ENCODE measurements at regions not wholly inside any gene's neighbourhood (a gene's known extent, or its start where the extent isn't known, plus 50 kb on each side); places are given as distances from the start of the nearest gene placed in this dataset.
"Not testable (repeated sequence)": the region's sequence is repeated elsewhere in the genome, so short reads cannot be mapped to it uniquely, and the experiment has no call there.

DNA sequence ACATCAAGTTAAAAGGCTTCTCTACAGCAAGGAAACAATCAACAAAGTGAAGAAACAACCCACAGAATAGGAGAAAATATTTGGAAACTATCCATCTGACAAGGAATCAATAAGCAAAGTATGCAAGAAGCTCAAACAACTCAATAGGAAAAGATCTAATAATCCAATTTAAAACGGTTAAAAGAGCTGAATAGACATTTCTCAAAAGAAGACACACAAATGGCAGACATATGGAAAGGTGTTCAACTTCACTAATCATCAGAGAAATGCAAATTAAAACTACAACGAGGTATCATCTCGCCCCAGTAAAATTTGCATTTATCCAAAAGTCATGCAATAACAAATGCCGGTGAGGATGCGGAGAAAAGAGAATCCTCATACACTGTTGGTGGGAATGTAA, 82.2 kb upstream of the NECTIN3 start:
- ATAC-seq (ENCODE audit: low FRiP score in 2 of 2) (no peak), DNase-seq (no peak)
- Histone ChIP-seq H3K27me3 (no peaks in the 10 kb centered on the region), H3K4me3 (no peak overlapping the region), H3K9me3 (peaks cover 0 to 3% (median 0%) of the 10 kb centered on the region in 4 donors), H3K4me1 (no peaks in the 10 kb centered on the region), H3K27ac (no peak overlapping the region), H3K36me3 (no peaks in the 10 kb centered on the region)
- WGBS, 2 donors = 91 to 95% methylated on average over 5 of the region's 5 CpGs
- TF ChIP-seq POLR2AphosphoS5 (IDR thresholded peaks at IDR 0.05) (no peak), EP300 (IDR thresholded peaks at IDR 0.05) (no peak), POLR2A (IDR thresholded peaks at IDR 0.05) (no peak)
- TF ChIP-seq, protein P1, sequence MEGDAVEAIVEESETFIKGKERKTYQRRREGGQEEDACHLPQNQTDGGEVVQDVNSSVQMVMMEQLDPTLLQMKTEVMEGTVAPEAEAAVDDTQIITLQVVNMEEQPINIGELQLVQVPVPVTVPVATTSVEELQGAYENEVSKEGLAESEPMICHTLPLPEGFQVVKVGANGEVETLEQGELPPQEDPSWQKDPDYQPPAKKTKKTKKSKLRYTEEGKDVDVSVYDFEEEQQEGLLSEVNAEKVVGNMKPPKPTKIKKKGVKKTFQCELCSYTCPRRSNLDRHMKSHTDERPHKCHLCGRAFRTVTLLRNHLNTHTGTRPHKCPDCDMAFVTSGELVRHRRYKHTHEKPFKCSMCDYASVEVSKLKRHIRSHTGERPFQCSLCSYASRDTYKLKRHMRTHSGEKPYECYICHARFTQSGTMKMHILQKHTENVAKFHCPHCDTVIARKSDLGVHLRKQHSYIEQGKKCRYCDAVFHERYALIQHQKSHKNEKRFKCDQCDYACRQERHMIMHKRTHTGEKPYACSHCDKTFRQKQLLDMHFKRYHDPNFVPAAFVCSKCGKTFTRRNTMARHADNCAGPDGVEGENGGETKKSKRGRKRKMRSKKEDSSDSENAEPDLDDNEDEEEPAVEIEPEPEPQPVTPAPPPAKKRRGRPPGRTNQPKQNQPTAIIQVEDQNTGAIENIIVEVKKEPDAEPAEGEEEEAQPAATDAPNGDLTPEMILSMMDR (IDR thresholded peaks at IDR 0.05) = no peak

DNA sequence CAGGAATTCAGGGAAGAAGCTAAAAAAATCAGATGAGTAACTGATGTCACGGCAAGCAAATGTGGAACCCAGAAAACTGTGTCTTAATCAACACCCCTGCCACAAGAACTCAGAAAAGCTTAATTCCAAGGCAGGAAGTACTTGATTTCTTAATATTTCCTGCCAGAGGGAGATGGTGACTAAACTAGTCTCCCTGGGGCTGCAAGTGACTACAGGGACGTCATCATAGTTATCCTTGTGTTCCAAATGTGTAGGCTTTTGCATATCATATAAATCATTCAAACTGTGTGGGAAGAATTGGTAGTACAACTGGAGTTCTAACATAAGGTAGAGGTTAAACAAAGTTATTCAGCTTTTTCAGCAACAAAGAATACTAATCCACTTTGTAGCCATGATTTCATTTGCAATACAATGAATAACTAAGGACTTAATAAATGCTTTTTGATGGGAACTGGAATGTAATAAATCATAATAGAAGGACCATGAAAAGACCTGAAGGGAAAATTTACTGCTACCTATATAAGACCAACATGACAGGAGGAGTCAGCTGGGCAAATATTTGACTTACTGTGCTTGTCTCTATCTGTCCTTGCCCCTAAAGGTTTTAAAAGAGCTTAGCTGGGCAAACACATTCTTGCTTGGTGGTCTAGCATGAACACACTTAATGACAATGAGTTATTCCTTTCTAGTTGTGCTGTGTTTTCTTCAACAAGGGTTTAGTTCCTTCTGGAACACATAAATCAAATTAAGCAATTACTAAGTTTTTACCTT, 76.0 kb upstream of the NECTIN3 start:
- DNase-seq (no peak), ATAC-seq (ENCODE audit: low FRiP score in 2 of 2) (no peak)
- H3K9me3 ChIP-seq = no peaks in the 10 kb centered on the region
- no peak overlapping the region for H3K4me3 ChIP-seq
- no peak overlapping the region for H3K27ac ChIP-seq
- H3K36me3 ChIP-seq = no peaks in the 10 kb centered on the region
- no peaks in the 10 kb centered on the region for H3K27me3 ChIP-seq
- 22 to 44% methylated on average over 2 of the region's 2 CpGs for WGBS, 2 donors
- H3K4me1 ChIP-seq = no peaks in the 10 kb centered on the region
- TF ChIP-seq EP300 (IDR thresholded peaks at IDR 0.05) = no peak
- TF ChIP-seq, protein P1 (IDR thresholded peaks at IDR 0.05) = no peak
- TF ChIP-seq POLR2AphosphoS5 (IDR thresholded peaks at IDR 0.05) = no peak
- no peak for TF ChIP-seq POLR2A (IDR thresholded peaks at IDR 0.05)

DNA sequence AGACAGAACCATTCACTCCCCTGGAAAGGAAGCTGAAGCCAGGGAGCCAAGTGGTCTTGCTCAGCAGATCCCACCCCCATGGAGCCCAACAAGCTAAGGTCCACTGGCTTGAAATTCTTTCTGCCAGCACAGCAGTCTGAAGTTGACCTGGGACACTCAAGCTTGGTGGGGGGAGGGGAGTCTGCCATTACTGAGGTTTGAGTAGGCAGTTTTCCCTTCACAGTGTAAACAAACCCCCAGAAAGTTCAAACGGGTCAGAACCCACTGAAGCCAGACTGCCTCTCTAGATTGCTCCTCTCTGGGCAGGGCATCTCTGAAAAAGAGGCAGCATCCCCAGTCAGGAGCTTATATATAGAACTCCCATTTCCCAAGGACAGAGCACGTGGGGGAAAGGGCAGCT, 72.8 kb upstream of the NECTIN3 start:
- H3K27ac ChIP-seq; DNase-seq; H3K27me3 ChIP-seq; H3K4me3 ChIP-seq; H3K36me3 ChIP-seq; H3K4me1 ChIP-seq; ATAC-seq (ENCODE audit: low FRiP score in 2 of 2); H3K9me3 ChIP-seq: not testable (repeated sequence)
- 59 to 60% methylated on average over 2 of the region's 2 CpGs for WGBS, 2 donors

DNA sequence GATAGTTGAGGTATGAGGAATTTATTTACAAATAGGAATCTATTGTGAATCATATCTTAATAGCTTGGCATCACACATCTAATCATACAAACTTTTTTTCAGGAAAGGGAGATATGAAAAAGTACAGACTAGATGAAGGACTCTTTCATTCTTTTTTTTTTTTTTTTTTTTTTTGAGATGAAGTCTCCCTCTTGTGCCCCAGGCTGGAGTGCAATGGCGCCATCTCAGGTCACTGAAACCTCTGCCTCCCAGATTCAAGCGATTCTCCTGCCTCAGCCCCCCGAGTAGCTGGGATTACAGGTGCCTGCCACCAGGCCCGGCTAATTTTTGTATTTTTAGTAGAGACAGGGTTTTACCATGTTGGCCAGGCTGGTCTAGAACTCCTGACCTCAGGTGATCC, 65.1 kb upstream of the NECTIN3 start:
- H3K36me3 ChIP-seq; ATAC-seq (ENCODE audit: low FRiP score in 2 of 2); H3K9me3 ChIP-seq; H3K4me3 ChIP-seq; H3K27me3 ChIP-seq; H3K4me1 ChIP-seq; H3K27ac ChIP-seq; DNase-seq: not testable (repeated sequence)
- WGBS, 2 donors = 81 to 85% methylated on average over 4 of the region's 4 CpGs

- no peak for ATAC-seq (ENCODE audit: low FRiP score in 2 of 2)
- TF ChIP-seq, protein P1 (IDR thresholded peaks at IDR 0.05) = no peak
- no peak for TF ChIP-seq POLR2A (IDR thresholded peaks at IDR 0.05)
- TF ChIP-seq POLR2AphosphoS5 (IDR thresholded peaks at IDR 0.05) = no peak
- no peak for TF ChIP-seq EP300 (IDR thresholded peaks at IDR 0.05)
- Histone ChIP-seq H3K36me3 (no peaks in the 10 kb centered on the region), H3K4me1 (no peaks in the 10 kb centered on the region), H3K27me3 (no peaks in the 10 kb centered on the region), H3K9me3 (no peaks in the 10 kb centered on the region), H3K27ac (no peak overlapping the region), H3K4me3 (no peak overlapping the region)
- no peak for DNase-seq
- 71 to 78% methylated on average over 6 of the region's 7 CpGs for WGBS, 2 donors
Observed at GRCh38 chr3:111012388-111013248, 59.0 kb upstream of the NECTIN3 start.

Small RNA genes in the stretch of these regions (small RNA-seq; reads per million reads assigned to genes)
- gene AC078918.1 (0 reads per million in 4 donors), gene MIR4445 (0 reads per million in 4 donors), gene RF00019 (0 reads per million in 4 donors), gene RNU6ATAC15P (0 reads per million in 4 donors)
